CD14-positive monocyte (primary cell): ENCODE measurements at regions not wholly inside any gene's neighbourhood (a gene's known extent, or its start where the extent isn't known, plus 50 kb on each side); places are given as distances from the start of the nearest gene placed in this dataset.

Experiments used
- DNase-seq, 3 donors: peaks; one replicate each; pipeline ENCODE4 v3.0.0-alpha.2; 2011 to 2022
- H2AFZ ChIP-seq: 2 replicates; pipeline ENCODE4 v1.6.0; 2012; ENCODE audit warnings: mild to moderate bottlenecking, low read depth, low read length, inconsistent platforms; ENCODE audit not compliant: insufficient read depth, poor library complexity, severe bottlenecking
- H3K27ac ChIP-seq, 2 donors: 1 replicate in 1 of 2; 2 replicates in 1 of 2; pipeline ENCODE4 v1.5.1; 2012 to 2013; ENCODE audit warnings: low read length in 2 of 2, control low read depth in 1 of 2, inconsistent platforms in 1 of 2, low read depth in 1 of 2, mild to moderate bottlenecking in 1 of 2
- H3K27me3 ChIP-seq, 2 donors: one replicate each; pipeline versions ENCODE4 v1.6.0 to v1.6.1; 2011 to 2013; ENCODE audit warnings: low read length in 2 of 2; ENCODE audit not compliant: control insufficient read depth in 2 of 2, insufficient read depth in 2 of 2
- H3K36me3 ChIP-seq, 2 donors: replicated peaks in 1 of 2; 1 replicate in 1 of 2; 2 replicates in 1 of 2; pipeline versions ENCODE4 v1.5.1 to v1.6.1; 2012 to 2013; ENCODE audit warnings: low read length in 2 of 2, control low read depth in 1 of 2, inconsistent platforms in 1 of 2, mild to moderate bottlenecking in 1 of 2; ENCODE audit not compliant: insufficient read depth in 2 of 2, control insufficient read depth in 1 of 2
- H3K4me1 ChIP-seq, 2 donors: 1 replicate in 1 of 2; 2 replicates in 1 of 2; pipeline versions ENCODE4 v1.5.1 to v1.6.1; 2012 to 2013; ENCODE audit warnings: low read length in 2 of 2, control low read depth in 1 of 2, inconsistent platforms in 1 of 2, mild to moderate bottlenecking in 1 of 2, moderate library complexity in 1 of 2; ENCODE audit not compliant: insufficient read depth in 2 of 2, control insufficient read depth in 1 of 2
- H3K4me2 ChIP-seq: replicated peaks from 2 replicates; pipeline ENCODE3; 2012; ENCODE audit warnings: low read length, moderate library complexity, mild to moderate bottlenecking; ENCODE audit not compliant: poor library complexity, severe bottlenecking; ENCODE audit errors: extremely low read depth
- H3K4me3 ChIP-seq, 3 experiments: fragments of 200-600 bp in 1 of 3; sonication (generic) in 1 of 3; replicated peaks in 1 of 3; 1 replicate in 2 of 3; 2 replicates in 1 of 3; pipeline ENCODE4 v1.5.1; 2011 to 2013; ENCODE audit warnings: low read length in 3 of 3, mild to moderate bottlenecking in 3 of 3, control low read depth in 2 of 3, low read depth in 2 of 3, inconsistent platforms in 1 of 3, moderate library complexity in 1 of 3
- H3K79me2 ChIP-seq: 2 replicates; pipeline ENCODE4 v1.6.0; 2012; ENCODE audit warnings: mild to moderate bottlenecking, control low read depth, inconsistent platforms, low read length, moderate library complexity; ENCODE audit not compliant: insufficient read depth
- H3K9ac ChIP-seq: 2 replicates; pipeline ENCODE4 v1.6.0; 2017; ENCODE audit warnings: low read length, mild to moderate bottlenecking; ENCODE audit not compliant: insufficient read depth, poor library complexity, severe bottlenecking
- H3K9me3 ChIP-seq, 2 donors: replicated peaks in 1 of 2; 1 replicate in 1 of 2; 2 replicates in 1 of 2; pipeline versions ENCODE4 v1.5.1 to v1.6.1; 2012 to 2013; ENCODE audit warnings: low read length in 2 of 2, control low read depth in 1 of 2; ENCODE audit not compliant: control insufficient read depth in 1 of 2, insufficient read depth in 1 of 2
- H4K20me1 ChIP-seq: 2 replicates; pipeline ENCODE4 v1.6.0; 2012; ENCODE audit warnings: mild to moderate bottlenecking, low read length, control low read depth, moderate library complexity; ENCODE audit not compliant: insufficient read depth
- H3K27ac Mint-ChIP-seq, 7 donors: one replicate each; pipeline ENCODE4 v1.8.0; 2020; ENCODE audit warnings: mild to moderate bottlenecking in 7 of 7, mixed read lengths in 7 of 7, moderate library complexity in 6 of 7, inconsistent platforms in 2 of 7
- H3K27me3 Mint-ChIP-seq, 3 donors: one replicate each; pipeline ENCODE4 v1.8.0; 2021 to 2022; ENCODE audit warnings: low read depth in 3 of 3, mild to moderate bottlenecking in 3 of 3, mixed read lengths in 3 of 3, moderate library complexity in 3 of 3, inconsistent platforms in 1 of 3
- H3K36me3 Mint-ChIP-seq, 2 donors: one replicate each; pipeline ENCODE4 v1.8.0; 2020; ENCODE audit warnings: mixed read lengths in 2 of 2, inconsistent platforms in 1 of 2, mild to moderate bottlenecking in 1 of 2
- H3K4me1 Mint-ChIP-seq: one replicate; pipeline ENCODE4 v1.8.0; 2020; ENCODE audit warnings: mild to moderate bottlenecking, mixed read lengths
- H3K4me3 Mint-ChIP-seq, 2 donors: one replicate each; pipeline ENCODE4 v1.8.0; 2020; ENCODE audit warnings: mild to moderate bottlenecking in 2 of 2, mixed read lengths in 2 of 2, moderate library complexity in 1 of 2
- H3K9me3 Mint-ChIP-seq, 7 donors: one replicate each; pipeline ENCODE4 v1.8.0; 2020 to 2022; ENCODE audit warnings: mixed read lengths in 7 of 7, mild to moderate bottlenecking in 6 of 7, moderate library complexity in 6 of 7, inconsistent platforms in 2 of 7
- CTCF ChIP-seq: fragments of 200-600 bp; IDR thresholded peaks from one replicate; pipeline ENCODE4 v1.8.0; 2022; ENCODE audit warnings: antibody characterized with exemption, mild to moderate bottlenecking
- WGBS: methylation state at CpG from one replicate; pipeline ENCODE4 v1.1.5; 2013; ENCODE audit warnings: missing lambda C conversion rate; ENCODE audit not compliant: insufficient coverage; 5-methylcytosine and 5-hydroxymethylcytosine counted together
- intact Hi-C, 2 donors: fragments of 100-400 bp; cut with micrococcal nuclease; formaldehyde crosslinking; loops; one replicate each; pipeline versions ENCODE4 v1.15.0 to v1.15.1; 2023

- Histone ChIP-seq H3K36me3 (no peaks in the 10 kb centered on the region), H3K4me1 (no peaks in the 10 kb centered on the region), H3K79me2 (no peaks in the 10 kb centered on the region), H2AFZ (no peak overlapping the region), H4K20me1 (no peaks in the 10 kb centered on the region), H3K4me2 (no peak overlapping the region), H3K27ac (no peak overlapping the region), H3K4me3 (no peak overlapping the region), H3K9ac (no peak overlapping the region), H3K9me3 (peaks cover 26 to 46% of the 10 kb centered on the region in 2 donors), H3K27me3 (no peaks in the 10 kb centered on the region)
- Mint-ChIP-seq H3K27ac (no peak overlapping the region), H3K9me3 (peaks cover 14 to 42% (median 31%) of the 10 kb centered on the region in 7 donors), H3K4me1 (no peaks in the 10 kb centered on the region), H3K36me3 (no peaks in the 10 kb centered on the region), H3K4me3 (no peak overlapping the region), H3K27me3 (peaks cover 0 to 6% (median 3%) of the 10 kb centered on the region in 3 donors)
- WGBS = 94% methylated on average over 18 of the region's 20 CpGs
- intact Hi-C loops = no loop called here
- TF ChIP-seq CTCF = no peak
- no peak for DNase-seq
Measured at GRCh38 chr1:4331767-4332163, 322.6 kb upstream of the AJAP1 start.

- no peak overlapping the region for H3K9ac ChIP-seq
- Mint-ChIP-seq H3K36me3 (no peaks in the 10 kb centered on the region), H3K4me3 (no peak overlapping the region), H3K27me3 (peaks cover 0 to 3% (median 2%) of the 10 kb centered on the region in 3 donors), H3K4me1 (no peaks in the 10 kb centered on the region), H3K27ac (no peak overlapping the region), H3K9me3 (peaks cover 22 to 50% (median 29%) of the 10 kb centered on the region in 7 donors)
- H3K27me3 ChIP-seq = no peaks in the 10 kb centered on the region
- DNase-seq = no peak
- H3K27ac ChIP-seq = no peak overlapping the region
- H3K36me3 ChIP-seq = no peaks in the 10 kb centered on the region
- peaks cover 24 to 71% of the 10 kb centered on the region in 2 donors for H3K9me3 ChIP-seq
- TF ChIP-seq CTCF = no peak
- no peaks in the 10 kb centered on the region for H4K20me1 ChIP-seq
- H2AFZ ChIP-seq = no peak overlapping the region
- no peaks in the 10 kb centered on the region for H3K4me1 ChIP-seq
- WGBS = no CpG with 5 or more reads among the region's 3 CpGs
- intact Hi-C loops = no loop called here
- H3K79me2 ChIP-seq = no peaks in the 10 kb centered on the region
- no peak overlapping the region for H3K4me2 ChIP-seq
- no peak overlapping the region for H3K4me3 ChIP-seq
Measured at GRCh38 chr1:4336507-4336906, 317.9 kb upstream of the AJAP1 start.
